GM12878 (cell line): ENCODE measurements at regions not wholly inside any gene's neighbourhood (a gene's known extent, or its start where the extent isn't known, plus 50 kb on each side); places are given as distances from the start of the nearest gene placed in this dataset.

Source experiments
- ATAC-seq: fragments of 200-7000 bp; cut with Tn5 transposase; 3 replicates; pipeline ENCODE4 v1.9.1; 2020; ENCODE audit warnings: mild to moderate bottlenecking, moderate library complexity
- BruUV-seq: library from RNA; stranded (reverse); fragments of 400-500 nt; replicated peaks from 2 replicates; lab custom pipeline; 2021; lab: Mats Ljungman, UMichigan
- CTCF ChIA-PET: fragments of 300-600 bp; sonication (Branson Sonifier 250); formaldehyde crosslinking; extraction: SDS; loops from one replicate; lab custom pipeline; 2021; ENCODE audit warnings: inconsistent platforms; lab: Yijun Ruan, JAX
- POLR2A ChIA-PET: fragments of 350-600 bp; formaldehyde crosslinking; extraction: SDS; loops from one replicate; lab custom pipeline; 2021; ENCODE audit warnings: inconsistent platforms; lab: Charles Lee
- RAD21 ChIA-PET: fragments of 300-600 bp; sonication (Branson Sonifier 250); formaldehyde crosslinking; loops from one replicate; lab custom pipeline; 2023; ENCODE audit warnings: antibody characterized with exemption; ENCODE audit not compliant: unreplicated experiment; lab: Charles Lee
- SMC1A ChIA-PET: fragments of 300-600 bp; sonication (Branson Sonifier 250); formaldehyde crosslinking; loops from one replicate; lab custom pipeline; 2023; ENCODE audit not compliant: unreplicated experiment, uncharacterized antibody; lab: Charles Lee
- DNase-seq: peaks from one replicate; pipeline ENCODE4 v3.0.0-alpha.2; 2011; ENCODE audit warnings: low read depth, low spot score
- FAIRE-seq: peaks from 3 replicates; lab custom pipeline; 2011; peaks lifted over from hg19 to GRCh38; lab: Jason Lieb, UNC
- H2AFZ ChIP-seq: 2 replicates; pipeline ENCODE4 v1.6.0; 2011; ENCODE audit warnings: low read depth, low read length, control low read depth; ENCODE audit not compliant: control insufficient read depth
- H3K27ac ChIP-seq: 2 replicates; pipeline ENCODE4 v1.5.1; 2011; ENCODE audit warnings: control low read depth; ENCODE audit not compliant: control insufficient read depth, insufficient read depth
- H3K27me3 ChIP-seq, 2 experiments: replicated peaks in 1 of 2; 2 replicates each; pipeline versions ENCODE4 v1.6.0 to v1.6.1; 2011; ENCODE audit warnings: low read length in 1 of 2; ENCODE audit not compliant: control insufficient read depth in 2 of 2, insufficient read depth in 2 of 2
- H3K36me3 ChIP-seq, 2 experiments: 2 replicates each; pipeline ENCODE4 v1.5.1; 2011; ENCODE audit warnings: low read length in 1 of 2; ENCODE audit not compliant: control insufficient read depth in 2 of 2, insufficient read depth in 2 of 2
- H3K4me1 ChIP-seq: 2 replicates; pipeline ENCODE4 v1.6.1; 2011; ENCODE audit warnings: mild to moderate bottlenecking, low read length, moderate library complexity, mixed read lengths; ENCODE audit not compliant: control insufficient read depth, insufficient read depth
- H3K4me2 ChIP-seq: 2 replicates; pipeline ENCODE4 v1.6.0; 2011; ENCODE audit warnings: control low read depth; ENCODE audit not compliant: control insufficient read depth, insufficient read depth
- H3K4me3 ChIP-seq: fragments of 200-600 bp; sonication (generic); 2 replicates; pipeline ENCODE4 v1.5.1; 2016
- H3K79me2 ChIP-seq: 2 replicates; pipeline ENCODE4 v1.6.0; 2011; ENCODE audit warnings: low read length; ENCODE audit not compliant: control insufficient read depth, insufficient read depth
- H3K9ac ChIP-seq: 2 replicates; pipeline ENCODE4 v1.8.0; 2011; ENCODE audit warnings: low read length, control low read depth, mixed read lengths; ENCODE audit not compliant: control insufficient read depth, insufficient read depth
- H3K9me3 ChIP-seq: replicated peaks from 3 replicates; pipeline ENCODE4 v1.5.1; 2011; ENCODE audit warnings: mild to moderate bottlenecking, low read length; ENCODE audit not compliant: control insufficient read depth, insufficient read depth
- H4K20me1 ChIP-seq: 2 replicates; pipeline ENCODE4 v1.6.0; 2011; ENCODE audit not compliant: control insufficient read depth, insufficient read depth
- HCFC1 ChIP-seq: fragments of 150-350 bp; IDR thresholded peaks from 2 replicates; pipeline ENCODE4 v1.6.1; 2014; ENCODE audit warnings: low read length
- TCF7 ChIP-seq: IDR thresholded peaks from 2 replicates; pipeline ENCODE4 v1.6.1; 2014; ENCODE audit warnings: antibody characterized with exemption, borderline replicate concordance
- ZNF207 ChIP-seq: fragments of 450-650 bp; IDR thresholded peaks from 2 replicates; pipeline ENCODE4 v1.6.1; 2014; ENCODE audit warnings: antibody characterized with exemption, mild to moderate bottlenecking, borderline replicate concordance
- WGBS: methylation state at CpG from one replicate; pipeline ENCODE4 v1.1.6; 2016; ENCODE audit warnings: low lambda C conversion rate; ENCODE audit not compliant: insufficient replicate concordance, insufficient coverage; ENCODE audit errors: missing lambda C conversion rate; 5-methylcytosine and 5-hydroxymethylcytosine counted together
- in situ Hi-C: fragments of 300-500 bp; cut with MboI; formaldehyde crosslinking; loops from 9 replicates; pipeline ENCODE4 v1.14.3; 2018; ENCODE audit warnings: mixed read lengths
- intact Hi-C: fragments of 100-400 bp; cut with micrococcal nuclease; formaldehyde crosslinking; loops from one replicate; pipeline ENCODE4 v1.14.2; 2022; ENCODE audit not compliant: unreplicated experiment
- TF ChIP-seq, protein P1 (sequence below): fragments of 150-350 bp; IDR thresholded peaks from 2 replicates; pipeline ENCODE4 v1.6.1; 2016; ENCODE audit warnings: low read depth, low read length

DNA sequence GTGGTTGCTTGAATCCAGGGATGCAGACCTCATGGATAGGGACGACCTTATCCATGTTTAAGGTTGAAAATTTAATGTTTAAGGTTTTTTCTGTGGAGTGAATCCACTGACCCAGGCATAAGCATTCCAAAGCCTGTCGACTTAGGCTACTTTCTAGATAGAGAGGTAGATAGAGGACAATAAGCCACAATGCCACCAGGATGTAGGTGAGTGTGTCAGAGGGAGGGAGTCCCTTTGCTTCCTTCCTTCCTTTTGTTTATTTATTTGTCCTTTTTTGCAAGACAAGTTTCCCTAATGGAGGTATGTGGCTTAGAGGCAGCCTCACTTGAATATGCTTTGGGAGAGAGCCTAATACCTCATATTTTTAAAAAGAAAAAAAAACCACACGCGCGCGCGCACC, 834.2 kb upstream of the SOX9 start:
- no peak for TF ChIP-seq HCFC1
- TF ChIP-seq, all 136 proteins: peak for 0
- BruUV-seq, result no TSS peak
- Histone ChIP-seq H3K4me1 (no peaks in the 10 kb centered on the region), H3K9me3 (no peaks in the 10 kb centered on the region; the same call in 2 of the 3 replicates), H3K27ac (no peak overlapping the region), H3K9ac (no peak overlapping the region), H3K4me2 (no peak overlapping the region), H3K36me3 (no peaks in the 10 kb centered on the region), H4K20me1 (no peaks in the 10 kb centered on the region), H3K79me2 (no peaks in the 10 kb centered on the region), H3K4me3 (no peak overlapping the region), H3K27me3 (no peaks in the 10 kb centered on the region), H2AFZ (no peak overlapping the region)
- SMC1A ChIA-PET, result no interaction called here
- CTCF ChIA-PET, result no interaction called here
- ATAC-seq (no peak), FAIRE-seq (no peak), DNase-seq (no peak)
- RAD21 ChIA-PET, result no interaction called here
- in situ Hi-C loops (no loop called here), intact Hi-C loops (no loop called here)
- POLR2A ChIA-PET, result no interaction called here
- WGBS, result 33% methylated on average over 3 of the region's 7 CpGs

DNA sequence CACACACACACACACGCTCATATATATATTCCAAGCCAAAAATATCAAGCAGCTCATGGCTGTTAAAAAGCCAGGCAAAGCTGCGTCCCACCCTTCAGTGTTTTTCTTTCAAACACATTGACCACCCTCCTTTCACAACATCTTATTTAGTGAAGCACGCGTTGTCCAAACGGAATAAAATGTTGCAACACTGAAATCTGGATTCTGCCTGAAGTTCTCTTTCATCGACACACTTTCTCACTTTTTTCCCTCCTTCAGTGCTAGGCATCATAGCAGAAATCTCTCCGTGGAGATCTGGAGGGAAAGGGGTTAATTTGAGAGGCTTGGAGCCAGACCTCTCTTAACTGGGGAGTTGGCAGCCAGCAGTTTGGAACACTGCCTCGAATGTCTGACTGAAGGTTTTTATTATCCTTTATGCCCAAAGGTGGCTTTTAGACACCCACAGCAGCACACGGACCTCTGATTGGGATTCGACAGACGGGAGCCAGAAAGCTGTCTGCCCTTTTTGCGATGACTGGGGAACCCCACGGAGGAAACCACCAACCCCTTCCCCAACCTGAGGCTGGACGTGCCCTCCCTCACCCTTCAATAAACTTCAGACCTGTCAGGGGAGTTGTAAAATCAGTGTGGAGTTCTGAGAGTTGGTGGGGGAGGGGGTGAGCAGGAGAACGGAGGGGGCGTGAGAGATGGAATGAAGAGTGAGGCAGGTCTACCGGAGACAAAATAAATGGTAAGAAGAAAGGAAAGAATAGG, 833.6 kb upstream of the SOX9 start:
- Histone ChIP-seq H3K9me3 (no peaks in the 10 kb centered on the region; the same call in 2 of the 3 replicates), H2AFZ (no peak overlapping the region), H3K27ac (no peak overlapping the region), H4K20me1 (no peaks in the 10 kb centered on the region), H3K9ac (no peak overlapping the region), H3K36me3 (no peaks in the 10 kb centered on the region), H3K27me3 (no peaks in the 10 kb centered on the region), H3K4me2 (no peak overlapping the region), H3K4me1 (no peaks in the 10 kb centered on the region), H3K4me3 (no peak overlapping the region), H3K79me2 (no peaks in the 10 kb centered on the region)
- DNase-seq, result no peak
- FAIRE-seq, result no peak
- ChIA-PET RAD21 (no interaction called here), CTCF (no interaction called here), SMC1A (interaction anchor here (0.8 kb wide), 1 partner anchor 620 kb away, joined by 3 read pairs; no protein-coding TSS in a partner anchor), POLR2A (no interaction called here)
- no TSS peak for BruUV-seq
- 26% methylated on average over 16 of the region's 17 CpGs for WGBS
- in situ Hi-C loops (no loop called here), intact Hi-C loops (no loop called here)
- no peak for ATAC-seq
- TF ChIP-seq TCF7 (no peak), ZNF207 (no peak)
- TF ChIP-seq, protein P1, sequence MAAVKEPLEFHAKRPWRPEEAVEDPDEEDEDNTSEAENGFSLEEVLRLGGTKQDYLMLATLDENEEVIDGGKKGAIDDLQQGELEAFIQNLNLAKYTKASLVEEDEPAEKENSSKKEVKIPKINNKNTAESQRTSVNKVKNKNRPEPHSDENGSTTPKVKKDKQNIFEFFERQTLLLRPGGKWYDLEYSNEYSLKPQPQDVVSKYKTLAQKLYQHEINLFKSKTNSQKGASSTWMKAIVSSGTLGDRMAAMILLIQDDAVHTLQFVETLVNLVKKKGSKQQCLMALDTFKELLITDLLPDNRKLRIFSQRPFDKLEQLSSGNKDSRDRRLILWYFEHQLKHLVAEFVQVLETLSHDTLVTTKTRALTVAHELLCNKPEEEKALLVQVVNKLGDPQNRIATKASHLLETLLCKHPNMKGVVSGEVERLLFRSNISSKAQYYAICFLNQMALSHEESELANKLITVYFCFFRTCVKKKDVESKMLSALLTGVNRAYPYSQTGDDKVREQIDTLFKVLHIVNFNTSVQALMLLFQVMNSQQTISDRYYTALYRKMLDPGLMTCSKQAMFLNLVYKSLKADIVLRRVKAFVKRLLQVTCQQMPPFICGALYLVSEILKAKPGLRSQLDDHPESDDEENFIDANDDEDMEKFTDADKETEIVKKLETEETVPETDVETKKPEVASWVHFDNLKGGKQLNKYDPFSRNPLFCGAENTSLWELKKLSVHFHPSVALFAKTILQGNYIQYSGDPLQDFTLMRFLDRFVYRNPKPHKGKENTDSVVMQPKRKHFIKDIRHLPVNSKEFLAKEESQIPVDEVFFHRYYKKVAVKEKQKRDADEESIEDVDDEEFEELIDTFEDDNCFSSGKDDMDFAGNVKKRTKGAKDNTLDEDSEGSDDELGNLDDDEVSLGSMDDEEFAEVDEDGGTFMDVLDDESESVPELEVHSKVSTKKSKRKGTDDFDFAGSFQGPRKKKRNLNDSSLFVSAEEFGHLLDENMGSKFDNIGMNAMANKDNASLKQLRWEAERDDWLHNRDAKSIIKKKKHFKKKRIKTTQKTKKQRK, result no peak
